ENCODE measurements at regions not wholly inside any gene's neighbourhood (a gene's known extent, or its start where the extent isn't known, plus 50 kb on each side); places are given as distances from the start of the nearest gene placed in this dataset.

- Histone ChIP-seq H3K27ac (no peak overlapping the region), H2AFZ (ENCODE audit: low read depth) (no peak overlapping the region), H3K4me2 (no peak overlapping the region), H3K4me1 (ENCODE audit: low read depth, poor library complexity, severe bottlenecking) (no peaks in the 10 kb centered on the region), H3K27me3 (ENCODE audit: insufficient read depth, low read depth) (no peaks in the 10 kb centered on the region), H4K20me1 (ENCODE audit: insufficient read depth) (no peaks in the 10 kb centered on the region), H3K36me3 (ENCODE audit: insufficient read depth) (no peaks in the 10 kb centered on the region), H3K4me3 (IDR thresholded peaks at IDR 0.05; ENCODE audit: insufficient read depth, low read depth, low read length) (no peak overlapping the region), H3K9ac (no peak overlapping the region), H3K79me2 (ENCODE audit: insufficient read depth, low read depth) (no peaks in the 10 kb centered on the region)
- no peak for TF ChIP-seq CTCF (conservative IDR thresholded peaks at IDR 0.05; ENCODE audit: low read depth, low read length)
Observed at GRCh38 chr6:18550119-18550518, 163.0 kb downstream of the RNF144B start.

GRCh38 chr6:18551228-18551627 is 164.1 kb downstream of the RNF144B start:
- H2AFZ ChIP-seq (ENCODE audit: low read depth): no peak overlapping the region
- no peak overlapping the region for H3K4me3 ChIP-seq (IDR thresholded peaks at IDR 0.05; ENCODE audit: insufficient read depth, low read depth, low read length)
- no peak for TF ChIP-seq CTCF (conservative IDR thresholded peaks at IDR 0.05; ENCODE audit: low read depth, low read length)
- H3K4me1 ChIP-seq (ENCODE audit: low read depth, poor library complexity, severe bottlenecking): no peaks in the 10 kb centered on the region
- no peaks in the 10 kb centered on the region for H4K20me1 ChIP-seq (ENCODE audit: insufficient read depth)
- H3K27ac ChIP-seq: no peak overlapping the region
- no peak overlapping the region for H3K4me2 ChIP-seq
- no peaks in the 10 kb centered on the region for H3K36me3 ChIP-seq (ENCODE audit: insufficient read depth)
- H3K27me3 ChIP-seq (ENCODE audit: insufficient read depth, low read depth): no peaks in the 10 kb centered on the region
- no peak overlapping the region for H3K9ac ChIP-seq
- no peaks in the 10 kb centered on the region for H3K79me2 ChIP-seq (ENCODE audit: insufficient read depth, low read depth)

GRCh38 chr6:18555750-18556149 is 168.6 kb downstream of the RNF144B start:
- no peaks in the 10 kb centered on the region for H3K36me3 ChIP-seq (ENCODE audit: insufficient read depth)
- no peak overlapping the region for H2AFZ ChIP-seq (ENCODE audit: low read depth)

GRCh38 chr6:18561037-18561750 is 174.0 kb downstream of the RNF144B start:
- H3K4me3 ChIP-seq (IDR thresholded peaks at IDR 0.05; ENCODE audit: insufficient read depth, low read depth, low read length): no peak overlapping the region
- no peaks in the 10 kb centered on the region for H3K4me1 ChIP-seq (ENCODE audit: low read depth, poor library complexity, severe bottlenecking)
- no peak overlapping the region for H3K27ac ChIP-seq
- no peak for TF ChIP-seq CTCF (conservative IDR thresholded peaks at IDR 0.05; ENCODE audit: low read depth, low read length)
- H3K9ac ChIP-seq: no peak overlapping the region
- no peaks in the 10 kb centered on the region for H3K27me3 ChIP-seq (ENCODE audit: insufficient read depth, low read depth)
- no peaks in the 10 kb centered on the region for H3K79me2 ChIP-seq (ENCODE audit: insufficient read depth, low read depth)
- no peak overlapping the region for H2AFZ ChIP-seq (ENCODE audit: low read depth)
- no peaks in the 10 kb centered on the region for H4K20me1 ChIP-seq (ENCODE audit: insufficient read depth)
- no peak overlapping the region for H3K4me2 ChIP-seq
- no peaks in the 10 kb centered on the region for H3K36me3 ChIP-seq (ENCODE audit: insufficient read depth)

More at GRCh38 chr6:18555750-18556149, 168.6 kb downstream of the RNF144B start:
- no peak for TF ChIP-seq CTCF (conservative IDR thresholded peaks at IDR 0.05; ENCODE audit: low read depth, low read length)
- Histone ChIP-seq H3K4me3 (IDR thresholded peaks at IDR 0.05; ENCODE audit: insufficient read depth, low read depth, low read length) (no peak overlapping the region), H3K4me1 (ENCODE audit: low read depth, poor library complexity, severe bottlenecking) (no peaks in the 10 kb centered on the region), H3K27me3 (ENCODE audit: insufficient read depth, low read depth) (no peaks in the 10 kb centered on the region), H3K27ac (no peak overlapping the region), H3K9ac (no peak overlapping the region), H3K4me2 (no peak overlapping the region), H4K20me1 (ENCODE audit: insufficient read depth) (no peaks in the 10 kb centered on the region), H3K79me2 (ENCODE audit: insufficient read depth, low read depth) (no peaks in the 10 kb centered on the region)
